ENCODE measurements at regions not wholly inside any gene's neighbourhood (a gene's known extent, or its start where the extent isn't known, plus 50 kb on each side); places are given as distances from the start of the nearest gene placed in this dataset.
"Not testable (repeated sequence)": the region's sequence is repeated elsewhere in the genome, so short reads cannot be mapped to it uniquely, and the experiment has no call there.

- DNase-seq: no peak
These were observed 190.1 kb upstream of the FOXG1 start for GRCh38 chr14:28576523-28576922.

- DNase-seq: no peak
These were observed 189.4 kb upstream of the FOXG1 start for GRCh38 chr14:28577187-28577586.

DNA sequence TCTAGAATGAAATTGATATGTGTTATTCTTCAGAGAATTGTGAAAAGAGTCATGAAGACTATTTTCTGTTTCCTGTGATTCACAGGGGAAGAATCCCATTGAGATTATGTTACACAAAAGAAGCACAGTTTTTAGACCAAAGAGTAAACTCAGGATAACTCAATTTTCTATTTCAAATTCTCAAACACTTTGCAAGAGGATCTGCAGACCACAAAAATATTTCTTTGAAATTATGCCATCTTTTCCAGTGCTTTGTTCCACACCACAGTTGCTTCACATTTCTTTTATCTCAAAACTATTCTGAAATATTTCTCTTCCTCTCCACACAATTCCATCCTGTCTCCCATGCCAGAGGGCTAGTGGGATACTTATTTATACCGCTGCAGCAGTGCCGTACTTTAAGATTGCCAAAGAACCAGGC lies 188.9 kb upstream of the FOXG1 start:
- no peak for DNase-seq

GRCh38 chr14:28584951-28585350 lies 181.6 kb upstream of the FOXG1 start:
- no peak for DNase-seq

GRCh38 chr14:28589792-28590191 lies 176.8 kb upstream of the FOXG1 start:
- DNase-seq: no peak

DNA sequence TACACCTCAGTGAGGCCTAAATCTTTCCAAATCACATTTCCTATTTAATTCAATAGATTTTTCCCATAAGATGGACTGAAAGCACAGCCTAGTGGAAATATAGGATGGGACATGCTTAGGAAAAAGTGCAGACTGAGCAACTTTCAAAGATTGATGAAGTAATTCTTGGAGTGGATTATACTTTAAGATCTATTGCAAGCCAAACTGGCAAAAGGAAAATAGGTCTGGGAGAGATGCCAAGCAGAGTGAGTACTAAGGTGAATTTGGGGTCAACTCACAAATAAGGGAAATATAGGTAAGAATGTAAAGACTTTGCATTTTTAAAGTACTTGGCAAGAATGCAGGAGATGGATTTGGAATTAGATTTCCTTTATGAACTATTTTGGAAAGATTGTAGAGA lies 170.2 kb upstream of the FOXG1 start:
- DNase-seq: no peak

DNA sequence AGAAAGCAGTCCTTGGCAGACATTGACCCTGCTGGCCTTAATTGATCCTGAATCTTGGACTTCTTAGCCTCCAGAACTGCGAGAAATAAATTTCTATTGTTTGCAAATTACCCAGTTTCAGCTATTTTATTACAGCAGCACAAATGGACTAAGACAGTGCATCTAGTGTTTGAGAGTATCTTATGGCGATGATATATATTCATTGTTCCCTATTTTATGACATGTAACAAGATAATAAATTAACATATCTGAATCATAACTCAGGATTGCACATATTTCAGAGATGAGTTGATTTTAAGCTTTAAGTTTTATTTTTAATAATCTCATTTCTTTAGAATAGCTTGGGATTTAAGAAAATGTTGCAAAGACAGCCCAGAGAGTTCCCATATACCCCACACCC lies 167.4 kb upstream of the FOXG1 start:
- no peak for DNase-seq

DNA sequence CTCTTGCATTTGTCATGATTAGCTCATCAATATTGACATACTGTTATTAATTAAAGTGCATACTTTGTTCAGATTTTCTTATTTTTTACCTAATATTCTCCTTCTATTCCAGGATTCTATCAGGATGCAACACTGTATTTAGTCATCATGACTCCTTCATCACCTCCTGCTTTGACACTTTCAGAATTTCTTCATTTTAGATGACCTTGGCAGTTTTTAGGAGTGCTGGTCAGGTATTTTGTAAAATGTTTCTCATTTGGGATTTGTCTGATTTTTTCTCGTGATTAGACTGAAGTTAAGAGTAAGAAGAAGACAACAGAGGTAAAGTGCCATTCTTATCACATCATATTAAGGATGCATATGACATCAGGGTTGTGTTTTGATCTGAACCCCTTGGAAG lies 167.0 kb upstream of the FOXG1 start:
- DNase-seq: no peak

GRCh38 chr14:28603606-28604005 lies 163.0 kb upstream of the FOXG1 start:
- no peak for DNase-seq

- DNase-seq: no peak
These were observed 158.9 kb upstream of the FOXG1 start for GRCh38 chr14:28607661-28608060.

- DNase-seq: no peak
These were observed 158.1 kb upstream of the FOXG1 start for GRCh38 chr14:28608443-28608842.

GRCh38 chr14:28608851-28609828 lies 157.4 kb upstream of the FOXG1 start:
- peak; percentile 41 for DNase-seq

DNA sequence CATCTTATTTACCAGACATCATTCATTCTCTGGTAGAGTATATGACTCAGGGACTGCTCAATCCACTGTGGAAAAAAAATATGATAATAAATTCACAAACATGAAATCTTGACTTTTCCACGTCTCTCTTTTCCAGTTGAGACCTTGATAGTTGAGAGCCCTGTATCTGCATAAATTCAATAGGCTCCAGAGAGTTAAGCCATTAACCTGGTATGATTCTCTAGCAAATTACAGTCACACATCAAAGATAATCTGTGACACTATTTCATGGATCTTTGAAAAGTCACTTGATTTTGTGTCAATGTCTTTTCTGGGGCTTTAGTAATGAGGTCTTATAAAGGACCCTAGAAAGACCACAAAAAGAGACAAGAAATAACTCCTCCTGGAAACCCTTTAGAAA lies 154.2 kb upstream of the FOXG1 start:
- no peak for DNase-seq

DNA sequence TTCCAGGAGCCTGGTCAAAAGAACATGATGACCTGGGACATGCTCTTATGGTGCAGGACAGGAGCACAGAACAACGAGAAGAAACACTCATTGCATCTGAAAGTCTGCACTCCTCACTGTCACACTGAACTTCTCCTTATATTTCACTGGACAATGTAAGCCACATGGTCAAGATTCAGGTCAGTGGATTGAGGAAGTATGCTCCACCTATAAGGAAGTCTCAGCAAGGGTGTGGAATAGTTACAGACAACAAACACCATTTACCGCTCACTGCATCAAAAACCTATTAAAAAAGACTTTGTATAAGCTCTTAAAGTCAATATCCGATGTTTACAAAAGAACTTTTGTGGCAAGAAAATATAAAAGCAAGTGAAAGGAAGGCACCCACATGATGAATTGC lies 153.1 kb upstream of the FOXG1 start:
- DNase-seq: no peak

DNA sequence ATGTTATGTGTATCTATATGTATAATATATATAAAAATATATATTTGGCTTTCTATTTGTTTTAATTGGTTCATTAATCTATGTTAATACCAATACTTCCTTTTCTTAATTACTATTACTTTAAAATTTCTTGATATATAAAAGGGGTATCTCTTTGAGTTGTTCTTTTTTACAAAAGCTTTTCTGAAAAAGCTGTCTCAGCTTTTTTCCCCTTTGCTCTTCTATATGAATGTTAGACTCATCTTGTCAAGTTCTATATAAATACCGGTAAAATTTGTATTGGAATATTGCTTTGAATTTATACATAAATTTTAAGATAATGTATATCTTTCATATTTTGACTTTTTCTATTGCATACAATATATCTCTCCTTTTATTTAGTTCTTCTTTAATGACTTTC lies 139.8 kb upstream of the FOXG1 start:
- DNase-seq: no peak

DNA sequence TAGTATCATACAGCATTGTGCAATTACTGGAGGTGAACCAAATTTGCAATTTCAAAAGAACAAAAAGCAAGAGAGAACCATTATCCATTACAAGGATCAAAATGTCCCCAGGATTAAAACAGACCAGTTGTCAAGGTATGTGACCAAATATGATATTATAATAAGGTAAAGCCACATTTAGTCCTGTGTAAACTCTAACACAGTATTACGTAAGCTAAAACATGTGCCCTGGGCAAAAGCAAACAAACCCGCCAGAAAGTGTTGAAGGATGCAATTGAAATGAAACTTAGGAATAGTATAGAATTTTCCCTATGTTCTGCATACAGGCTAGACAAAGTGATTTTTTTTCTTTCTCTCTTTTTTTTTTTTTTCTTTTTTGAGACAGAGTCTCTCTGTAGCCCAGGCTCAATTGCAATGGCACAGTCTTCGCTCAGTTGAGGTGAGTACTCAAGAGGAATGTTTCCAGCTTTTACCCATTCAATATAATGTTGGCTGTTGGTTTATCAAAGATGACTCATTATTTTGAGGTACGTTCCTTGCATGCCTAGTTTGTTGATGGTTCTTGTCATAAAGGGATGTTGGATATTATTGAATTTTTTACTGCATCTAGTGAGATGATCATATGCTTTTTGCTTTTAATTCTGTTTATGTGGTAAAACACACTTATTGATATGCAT lies 137.1 kb upstream of the FOXG1 start:
- no peak for DNase-seq

GRCh38 chr14:28630100-28630499 lies 136.5 kb upstream of the FOXG1 start:
- DNase-seq: no peak

- DNase-seq: no peak
These were observed 131.2 kb upstream of the FOXG1 start for GRCh38 chr14:28635387-28635786.

GRCh38 chr14:28635816-28636215 lies 130.8 kb upstream of the FOXG1 start:
- not testable (repeated sequence) for DNase-seq

- DNase-seq: not testable (repeated sequence)
These were observed 125.4 kb upstream of the FOXG1 start for GRCh38 chr14:28641189-28641588.

DNA sequence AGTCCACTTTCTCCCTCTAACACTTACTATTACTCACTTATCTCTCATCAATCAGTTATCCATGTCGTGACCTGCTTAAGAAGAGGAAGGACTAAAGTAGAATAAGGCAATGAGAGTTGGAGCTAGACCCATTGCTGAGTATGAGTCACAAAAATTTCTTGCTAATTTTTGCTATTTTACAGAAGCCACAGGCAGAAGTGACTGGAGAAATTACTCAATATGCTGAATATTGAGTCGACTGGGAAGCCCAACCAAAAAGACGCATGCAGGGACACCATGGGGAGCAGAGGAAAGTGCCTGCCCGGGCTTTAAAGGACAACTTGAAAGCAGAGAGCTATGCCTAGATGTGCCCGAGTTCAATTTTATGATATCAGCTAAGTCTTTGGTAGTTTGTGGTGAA lies 115.4 kb upstream of the FOXG1 start:
- DNase-seq: peak; percentile 28

GRCh38 chr14:28652782-28653181 lies 113.8 kb upstream of the FOXG1 start:
- peak; percentile 11 for DNase-seq

DNA sequence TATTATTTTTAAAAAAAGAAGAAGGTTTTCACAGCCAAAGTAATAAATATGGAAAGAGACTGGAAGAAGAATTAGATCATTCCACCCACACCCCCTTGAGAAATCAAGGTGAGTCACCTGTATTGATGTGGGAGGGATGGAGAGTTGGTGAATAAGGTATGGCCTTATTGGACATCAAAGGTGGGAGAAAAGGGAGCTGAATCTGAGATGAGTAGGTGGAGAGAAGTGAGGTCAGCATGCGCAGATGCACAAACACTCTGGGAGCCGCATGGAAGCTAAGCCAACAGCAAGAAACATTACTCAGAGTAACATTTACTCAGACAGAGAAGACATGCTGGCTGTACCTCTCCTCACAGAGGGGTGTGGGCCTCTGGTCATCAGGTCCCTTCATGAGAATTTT lies 113.1 kb upstream of the FOXG1 start:
- DNase-seq: no peak

DNA sequence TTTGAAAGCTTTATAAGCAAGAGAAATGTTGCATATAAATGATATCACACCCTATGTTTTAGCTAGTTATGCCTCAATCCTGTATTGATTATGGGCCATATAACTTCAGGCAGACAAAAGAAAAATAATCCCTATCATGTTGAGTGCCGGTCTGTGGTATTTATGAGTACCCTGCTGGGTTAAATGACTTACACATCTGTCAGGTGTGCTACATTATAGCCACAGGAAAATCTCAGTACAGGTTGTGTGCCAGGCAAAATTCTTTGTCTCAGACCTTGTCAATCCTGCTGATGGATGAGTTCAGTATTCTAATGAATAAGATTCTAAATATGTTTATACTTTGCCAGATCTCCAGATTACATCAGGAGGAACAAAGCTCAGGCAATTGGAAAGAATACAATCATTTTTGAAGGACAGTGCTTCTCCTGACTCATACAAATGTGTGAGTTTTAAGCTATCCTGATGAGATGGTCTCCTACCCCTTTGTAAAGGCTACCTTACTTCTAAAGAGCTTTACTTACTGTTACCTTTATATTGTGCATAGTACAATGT lies 109.8 kb upstream of the FOXG1 start:
- DNase-seq: no peak
